DMS53 (cell line): ENCODE measurements at regions not wholly inside any gene's neighbourhood (a gene's known extent, or its start where the extent isn't known, plus 50 kb on each side); places are given as distances from the start of the nearest gene placed in this dataset.
"Not testable (repeated sequence)": the region's sequence is repeated elsewhere in the genome, so short reads cannot be mapped to it uniquely, and the experiment has no call there.

ENCODE experiments used
- DNase-seq: peaks from one replicate; lab custom pipeline; 2025; lab: John Stamatoyannopoulos, UW

DNA sequence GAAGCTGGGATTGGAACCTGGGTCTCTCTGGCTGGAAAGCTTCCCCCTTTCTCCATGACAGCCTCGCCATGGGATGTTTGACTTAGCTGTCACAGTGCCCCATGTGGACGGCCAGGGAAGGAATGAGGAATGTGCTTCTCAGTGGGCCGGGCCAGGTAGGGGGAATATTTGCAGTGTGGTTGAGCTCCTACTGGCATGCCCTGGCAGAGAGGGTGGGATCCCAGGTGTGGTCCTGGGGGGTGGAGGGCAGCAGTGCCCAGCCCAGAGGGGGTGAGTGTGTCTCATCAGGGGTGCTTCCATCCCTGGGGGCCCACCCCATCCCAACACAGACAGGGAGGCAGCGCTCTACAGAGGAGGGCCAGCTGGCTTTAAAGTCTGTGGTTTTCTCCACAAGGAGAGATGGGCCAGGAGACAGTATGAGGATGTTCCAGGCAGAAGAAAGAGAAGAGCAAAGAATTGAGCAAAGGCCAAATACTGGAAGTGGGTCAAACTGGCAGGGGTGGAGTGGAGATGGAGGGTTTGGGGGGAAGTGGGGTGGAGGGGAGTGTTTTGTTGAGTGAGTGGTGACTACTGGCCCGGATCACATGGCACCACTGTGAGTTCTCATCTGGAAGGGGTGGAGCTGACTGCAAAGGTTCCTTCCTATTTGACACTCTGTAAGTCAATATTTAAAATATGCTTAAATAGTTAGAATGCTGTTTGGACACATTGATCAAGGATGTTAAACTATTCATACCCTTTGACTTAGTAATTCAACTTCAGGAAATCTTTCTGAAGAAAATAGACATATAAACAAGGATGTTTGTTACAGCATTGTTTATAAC, 94.0 kb downstream of the MYCN start:
- DNase-seq, result peak; percentile 9

DNA sequence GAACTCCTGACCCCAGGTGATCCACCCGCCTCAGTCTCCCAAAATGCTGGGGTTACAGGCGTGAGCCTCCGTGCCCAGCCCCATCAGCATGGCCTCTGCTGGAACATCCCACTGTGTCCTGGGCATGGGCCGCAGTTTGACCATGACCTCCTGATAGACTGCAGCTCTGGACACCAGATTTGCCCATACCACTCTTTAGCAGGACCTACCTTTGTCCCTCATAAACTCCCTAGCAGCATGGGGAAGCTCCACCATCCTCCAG, 92.6 kb downstream of the MYCN start:
- no peak for DNase-seq

DNA sequence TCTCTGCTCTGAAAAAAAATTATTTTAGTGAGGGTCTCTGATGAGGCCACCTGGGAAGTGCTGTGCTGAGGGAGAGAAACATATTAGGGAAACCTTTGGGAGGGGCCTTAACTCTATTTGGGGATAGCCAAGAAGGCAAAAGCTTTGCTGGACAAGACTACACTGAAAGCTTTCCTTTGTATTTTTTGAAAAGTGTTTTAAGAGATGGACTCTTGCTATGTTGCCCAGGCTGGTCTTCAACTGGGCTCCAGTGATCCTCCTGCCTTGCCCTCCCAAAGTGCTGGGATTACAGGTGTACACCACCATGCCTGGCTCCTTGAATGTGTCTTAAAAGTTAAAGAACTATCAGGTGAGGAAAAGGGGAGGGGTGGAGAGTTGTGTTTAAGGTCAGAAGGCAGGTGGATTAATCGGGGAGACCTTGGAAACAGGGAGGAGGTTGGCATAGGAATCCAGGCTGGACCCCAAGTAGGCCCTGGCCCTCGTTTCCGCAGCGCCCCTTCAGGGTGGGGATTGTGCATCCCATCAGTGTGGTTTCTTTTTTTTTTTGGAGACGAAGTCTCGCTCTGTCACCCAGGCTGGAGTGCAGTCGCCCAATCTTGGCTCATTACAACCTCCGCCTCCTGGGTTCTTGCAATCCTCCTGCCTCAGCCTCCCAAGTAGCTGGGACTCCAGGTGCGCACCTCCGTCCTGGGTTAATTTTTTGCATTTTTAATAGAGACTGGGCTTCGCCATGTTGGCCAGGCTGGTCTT, 92.1 kb downstream of the MYCN start:
- DNase-seq, result no peak

DNA sequence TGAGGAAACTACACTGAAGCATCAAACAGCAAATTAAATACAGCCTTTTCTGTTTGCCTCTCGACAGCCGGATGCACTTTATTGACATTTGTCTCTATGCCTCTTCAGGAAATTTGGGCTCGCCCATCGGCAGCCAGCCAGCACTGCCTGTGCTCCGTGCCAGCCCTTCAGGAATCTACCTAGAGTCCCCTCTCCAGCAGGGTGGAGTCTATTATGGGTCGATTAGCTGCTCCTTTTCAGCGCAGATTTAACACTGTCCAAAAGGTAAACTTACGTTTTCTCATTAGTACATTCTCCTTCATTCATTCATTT, 91.5 kb downstream of the MYCN start:
- peak; percentile 82 for DNase-seq

DNA sequence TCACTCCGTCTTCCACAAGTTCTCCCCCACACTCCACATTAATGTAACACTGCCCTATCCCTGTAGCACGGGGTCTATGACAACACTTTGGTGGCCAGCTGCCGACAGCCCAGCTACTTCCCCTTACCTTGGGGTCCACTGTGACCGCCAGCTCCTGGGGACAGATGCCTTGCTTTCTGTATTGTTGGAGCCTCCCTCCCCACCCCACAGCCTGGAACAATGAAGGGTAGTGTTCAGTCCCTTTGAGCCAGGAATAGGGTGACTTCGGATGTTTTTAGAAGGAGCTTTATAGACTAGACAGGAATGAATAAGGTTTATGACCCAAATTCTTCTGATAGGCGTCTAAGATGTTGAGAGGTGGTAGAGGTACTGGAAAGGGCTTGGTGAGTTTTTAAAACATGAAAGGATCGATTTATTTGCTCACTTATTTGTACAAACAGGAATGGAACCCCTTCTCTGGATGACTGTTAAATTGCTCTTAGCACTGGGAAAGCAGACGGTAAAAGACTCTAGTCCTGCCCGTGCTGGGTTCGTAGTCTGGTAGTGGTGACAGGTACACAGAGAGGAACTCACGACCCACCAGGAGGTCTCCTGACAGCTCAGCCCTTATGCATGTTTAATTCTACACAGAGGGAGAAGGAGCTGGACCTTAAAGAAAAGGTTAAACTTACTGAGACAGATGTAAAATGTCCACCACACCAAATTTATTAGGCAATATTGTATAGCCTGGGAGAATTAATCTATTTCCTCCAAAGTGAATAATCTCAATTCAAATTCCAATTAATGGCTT, 90.9 kb downstream of the MYCN start:
- DNase-seq, result peak; percentile 40

DNA sequence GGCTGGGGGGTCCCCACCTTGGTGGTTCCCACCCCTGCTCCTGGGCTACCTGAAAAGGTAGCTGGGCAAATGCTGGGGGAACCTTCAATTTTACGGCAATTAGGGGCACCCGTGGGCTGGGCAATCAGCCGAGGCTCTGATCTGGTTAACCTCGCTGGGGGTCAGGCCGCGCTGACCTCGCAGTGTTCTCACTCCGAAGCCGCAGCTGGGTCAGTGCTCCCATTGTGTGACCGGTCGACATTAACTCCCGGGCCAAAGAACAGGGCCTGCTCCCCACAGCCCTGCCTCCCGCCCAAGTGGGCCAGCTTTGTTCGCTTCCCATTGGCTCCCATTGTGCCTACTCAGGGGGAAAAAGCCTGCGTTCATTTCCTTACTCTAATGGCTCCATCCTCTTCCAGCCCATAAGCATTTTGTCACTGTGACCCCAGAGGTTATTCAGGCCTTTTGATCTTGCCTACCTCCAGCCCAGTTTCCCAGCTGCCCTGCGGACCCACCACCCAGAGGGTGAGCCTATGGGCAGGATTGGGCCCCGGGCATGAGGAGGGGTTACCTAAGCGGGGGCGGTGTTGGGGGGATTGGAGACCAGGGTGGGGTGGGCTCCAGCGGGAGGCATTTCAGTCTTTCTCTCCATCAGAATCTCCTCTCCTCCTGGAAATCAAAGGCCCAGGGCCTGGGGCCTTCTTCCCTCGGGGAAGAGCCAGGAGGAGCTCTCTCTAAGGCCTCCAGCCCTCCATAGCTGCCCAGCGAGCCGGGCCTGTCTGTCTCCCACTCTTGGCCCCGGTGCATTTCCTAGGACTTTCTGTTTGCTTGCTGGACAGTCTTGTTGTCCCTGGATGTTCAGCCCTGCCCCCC, 90.1 kb downstream of the MYCN start:
- no peak for DNase-seq

DNA sequence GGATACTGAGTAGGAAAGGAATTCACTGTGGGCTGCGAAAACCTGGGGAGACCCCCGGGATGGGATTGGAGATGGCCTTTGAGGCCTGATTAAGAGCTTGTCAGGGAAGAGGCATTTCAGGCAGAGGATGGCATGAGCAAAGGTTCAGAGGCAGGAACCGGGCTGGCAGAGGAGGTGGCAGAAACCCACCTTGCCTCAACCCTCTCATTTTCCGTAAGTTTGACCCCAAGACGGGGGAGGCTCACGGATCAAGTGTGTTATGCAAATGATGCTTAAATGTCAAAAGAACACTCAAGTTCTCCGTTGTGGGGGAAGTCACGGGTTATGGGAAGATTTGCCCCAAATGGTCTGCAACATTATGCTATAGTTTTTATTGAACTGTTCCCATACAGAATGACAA, 88.3 kb downstream of the MYCN start:
- DNase-seq, result no peak

DNA sequence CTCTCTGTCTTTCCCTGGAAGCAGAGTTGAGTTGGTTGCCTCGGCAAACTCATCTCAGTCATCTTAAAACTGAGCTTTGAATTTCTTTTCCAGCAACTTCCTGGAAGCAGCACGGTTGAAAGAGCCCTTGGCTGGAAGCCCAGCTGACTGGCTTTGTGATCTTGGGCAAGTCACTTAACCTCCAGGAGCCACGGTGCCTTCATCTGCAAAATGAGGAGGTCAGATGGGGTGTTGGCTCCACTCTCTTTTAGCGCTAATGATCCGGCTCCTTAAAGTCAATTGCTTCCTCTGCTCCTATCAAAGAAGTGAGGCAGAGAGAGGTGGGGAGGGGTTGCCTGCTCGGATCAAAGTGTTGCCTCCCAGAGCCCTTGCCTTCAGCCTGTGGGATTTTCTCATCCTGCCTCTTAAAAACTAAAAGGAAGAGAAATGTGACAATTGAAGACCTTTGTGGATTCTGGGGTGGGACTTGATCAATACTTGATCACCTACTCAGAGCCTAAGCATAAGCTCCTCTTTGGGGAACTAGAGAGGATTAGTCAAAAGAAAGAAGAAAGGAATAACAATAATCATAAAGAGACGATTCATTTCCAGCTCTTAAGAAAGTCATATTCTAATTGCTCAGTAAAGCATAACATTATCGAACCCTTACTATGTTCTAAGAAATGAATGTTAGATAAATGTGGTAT, 86.6 kb downstream of the MYCN start:
- DNase-seq, result no peak

DNA sequence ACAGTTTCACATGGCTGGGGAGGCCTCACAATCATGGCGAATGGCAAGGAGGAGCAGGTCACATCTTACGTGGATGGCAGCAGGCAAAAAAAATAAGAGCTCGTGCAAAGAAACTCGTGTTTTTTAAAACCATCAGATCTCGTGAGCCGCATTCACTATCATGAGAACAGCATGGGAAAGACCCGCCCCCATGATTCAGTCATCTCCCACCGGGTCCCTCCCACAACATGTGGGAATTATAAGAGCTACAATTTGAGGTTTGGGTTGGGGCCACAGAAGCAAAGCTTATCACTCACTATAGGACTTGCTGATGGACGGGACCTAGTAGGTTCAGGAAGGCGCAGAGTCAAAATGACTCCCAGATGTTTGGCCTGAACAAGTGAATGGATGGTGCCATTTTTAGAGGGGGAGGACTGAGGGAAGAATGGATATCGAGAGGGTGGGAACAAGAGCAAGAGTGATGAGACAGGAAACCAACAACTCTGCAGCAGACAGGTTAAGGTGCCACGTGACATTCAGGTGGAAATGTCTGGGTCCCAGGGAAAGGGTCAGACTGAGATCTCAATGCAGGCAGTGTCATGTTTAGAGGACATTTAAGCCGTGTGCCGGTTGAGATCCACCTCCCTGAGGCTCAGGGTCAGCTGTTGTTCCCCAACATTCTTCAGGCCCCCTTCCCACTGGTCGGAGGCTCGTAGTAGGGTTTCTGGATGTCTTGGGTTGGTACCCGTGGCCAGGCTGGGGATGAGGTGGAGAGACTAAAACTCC, 85.7 kb downstream of the MYCN start:
- DNase-seq, result no peak

DNA sequence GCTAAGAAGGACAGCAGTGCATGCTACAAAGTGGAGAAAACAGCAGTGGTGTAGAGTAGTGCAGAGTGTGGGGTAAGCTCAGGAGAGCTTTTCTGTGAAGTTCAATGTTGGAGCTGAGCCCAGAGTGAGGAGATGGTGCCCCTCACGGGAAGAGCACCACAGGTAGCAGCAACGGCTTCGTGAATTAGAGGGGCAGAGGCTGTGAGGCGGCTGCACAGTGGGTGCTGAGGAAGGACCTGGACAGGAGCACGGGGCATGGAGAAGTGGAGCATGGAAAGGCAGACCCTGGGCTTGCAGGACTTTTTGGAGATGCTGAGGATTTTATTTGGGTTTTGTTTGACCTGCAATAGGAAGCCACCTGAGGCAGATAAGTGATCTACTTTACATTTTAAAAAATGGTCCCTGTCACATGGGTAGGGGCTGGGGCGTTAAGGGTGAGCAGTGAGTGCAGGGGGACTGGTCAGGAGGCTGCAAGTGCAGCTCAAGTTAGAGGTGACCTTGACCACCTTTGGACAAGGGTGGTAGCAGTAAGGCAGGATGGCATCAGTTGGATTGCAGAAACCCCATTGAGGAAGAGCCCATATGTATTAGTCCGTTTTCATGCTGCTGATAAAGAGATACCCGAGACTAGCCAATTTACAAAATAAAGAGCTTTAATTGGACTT, 85.0 kb downstream of the MYCN start:
- no peak for DNase-seq

DNA sequence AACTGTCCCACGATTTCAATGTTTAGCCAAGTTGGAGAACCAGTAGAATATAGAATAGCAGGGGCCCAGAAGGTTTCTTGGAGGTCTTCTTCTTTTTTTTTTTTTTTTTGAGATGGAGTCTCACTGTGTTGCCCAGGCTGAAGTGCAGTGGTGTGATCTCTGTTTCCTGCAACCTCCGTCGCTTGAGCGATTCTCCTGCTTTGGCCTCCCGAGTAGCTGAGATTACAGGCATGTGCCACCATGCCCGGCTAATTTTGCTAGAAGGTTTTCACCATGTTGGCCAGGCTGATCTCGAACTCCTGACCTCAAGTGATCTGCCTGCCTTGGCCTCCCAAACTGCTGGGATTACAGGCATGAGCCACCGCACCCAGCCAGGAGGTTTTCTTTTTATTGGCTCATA, 84.3 kb downstream of the MYCN start:
- DNase-seq, result not testable (repeated sequence)

DNA sequence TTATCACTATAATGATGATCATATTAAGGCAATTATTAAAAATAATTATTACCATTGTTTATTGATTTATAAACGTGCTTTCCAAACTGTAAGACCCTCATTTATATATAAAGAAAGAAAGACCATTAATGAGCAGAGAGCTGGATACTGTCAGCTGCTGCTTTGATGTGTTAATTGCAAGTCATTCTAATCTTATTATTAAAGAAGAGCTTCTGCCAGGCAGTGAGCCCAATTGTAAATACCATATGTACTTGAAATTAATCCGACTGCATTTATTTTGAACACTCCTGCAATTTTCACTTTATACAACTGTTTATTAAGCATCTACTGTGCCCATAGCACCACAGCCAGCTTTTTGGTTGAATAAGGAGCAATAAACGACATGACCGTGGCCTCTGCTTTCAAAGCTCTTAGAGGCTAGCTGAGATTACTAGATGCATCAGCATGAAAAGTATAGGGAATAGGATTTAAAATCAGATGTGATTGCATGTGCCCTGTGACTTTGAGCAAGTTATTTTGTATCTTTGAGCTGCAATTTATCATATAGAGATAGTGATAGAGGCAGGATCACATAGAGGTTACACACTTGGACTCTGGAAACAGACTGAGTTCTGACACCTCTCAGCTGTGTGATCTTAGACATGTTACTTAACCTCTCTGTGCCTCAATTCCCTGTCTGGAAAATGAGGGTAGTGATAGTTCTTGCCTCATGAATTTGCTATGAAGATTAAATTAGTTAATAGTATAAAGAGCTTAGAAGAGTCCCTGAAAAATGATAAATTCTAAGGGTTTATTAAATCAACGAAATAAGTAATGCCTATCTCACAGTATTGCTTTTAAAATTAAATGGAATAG, 83.4 kb downstream of the MYCN start:
- no peak for DNase-seq

DNA sequence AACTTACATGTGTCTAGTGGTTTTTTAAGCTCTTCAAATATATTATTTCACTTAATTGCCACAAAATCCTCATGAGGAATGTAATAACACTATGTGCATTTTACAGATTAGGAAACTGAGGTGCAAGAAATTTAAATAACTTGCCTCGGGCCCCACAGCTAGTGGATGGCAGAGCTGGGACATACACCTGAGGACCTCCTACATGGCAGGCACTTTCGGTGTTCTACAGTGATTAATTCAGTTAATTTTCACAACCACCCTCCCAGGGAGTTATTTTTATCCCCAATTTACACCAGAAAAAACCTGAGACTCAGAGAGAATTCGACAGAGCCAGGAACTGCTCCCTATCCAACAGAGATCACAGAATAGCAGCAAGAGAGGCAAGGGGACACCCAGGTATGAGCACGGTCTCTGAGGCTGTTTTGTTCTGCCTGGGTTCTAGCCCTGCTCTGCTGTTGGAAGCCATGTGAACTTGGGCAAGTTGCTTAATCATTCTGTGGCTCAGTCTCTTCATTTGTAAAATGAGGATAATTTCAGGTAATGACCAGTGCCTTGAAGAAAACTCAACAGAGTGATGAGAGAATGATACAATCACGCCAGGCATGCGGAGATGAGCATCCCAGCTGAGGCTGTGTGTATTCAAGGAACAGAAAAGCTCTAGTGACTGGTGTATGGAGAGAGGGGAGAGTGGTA, 82.3 kb downstream of the MYCN start:
- DNase-seq, result no peak

DNA sequence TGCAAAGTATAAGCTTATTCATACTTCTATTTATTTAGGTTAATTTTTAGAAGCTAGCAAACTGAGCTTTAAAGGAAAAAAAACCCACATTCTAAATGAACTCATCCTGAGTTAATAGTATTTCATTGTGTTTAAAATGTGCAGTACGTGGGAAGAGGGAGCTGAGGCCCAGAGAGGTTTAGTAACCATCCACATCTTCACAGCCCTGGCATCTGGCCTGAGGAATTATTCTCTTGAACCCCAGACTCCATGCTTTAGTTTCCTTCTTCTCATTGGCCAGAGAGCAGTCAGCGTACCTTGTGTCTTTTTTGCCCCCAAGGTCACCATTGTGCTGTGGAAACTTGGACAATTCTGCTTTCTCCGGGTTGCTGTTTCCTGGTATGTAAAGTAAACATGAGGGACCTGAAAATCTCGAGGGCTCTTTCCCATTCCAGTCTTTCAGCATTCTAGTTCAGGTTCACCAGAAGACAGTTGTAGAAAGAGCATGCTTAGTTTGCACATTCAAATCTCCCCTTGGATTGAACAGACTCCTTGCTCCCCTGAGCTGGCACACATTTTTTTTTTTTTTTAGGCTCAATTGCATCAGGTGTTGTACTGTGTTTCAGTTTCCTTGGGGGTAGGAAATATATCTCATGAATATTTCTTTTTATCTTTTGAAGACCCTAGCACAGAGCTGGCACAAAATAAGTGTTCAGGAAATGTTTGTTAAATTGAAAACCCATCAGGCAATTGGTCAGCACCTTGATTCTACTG, 81.4 kb downstream of the MYCN start:
- DNase-seq, result peak; percentile 72

DNA sequence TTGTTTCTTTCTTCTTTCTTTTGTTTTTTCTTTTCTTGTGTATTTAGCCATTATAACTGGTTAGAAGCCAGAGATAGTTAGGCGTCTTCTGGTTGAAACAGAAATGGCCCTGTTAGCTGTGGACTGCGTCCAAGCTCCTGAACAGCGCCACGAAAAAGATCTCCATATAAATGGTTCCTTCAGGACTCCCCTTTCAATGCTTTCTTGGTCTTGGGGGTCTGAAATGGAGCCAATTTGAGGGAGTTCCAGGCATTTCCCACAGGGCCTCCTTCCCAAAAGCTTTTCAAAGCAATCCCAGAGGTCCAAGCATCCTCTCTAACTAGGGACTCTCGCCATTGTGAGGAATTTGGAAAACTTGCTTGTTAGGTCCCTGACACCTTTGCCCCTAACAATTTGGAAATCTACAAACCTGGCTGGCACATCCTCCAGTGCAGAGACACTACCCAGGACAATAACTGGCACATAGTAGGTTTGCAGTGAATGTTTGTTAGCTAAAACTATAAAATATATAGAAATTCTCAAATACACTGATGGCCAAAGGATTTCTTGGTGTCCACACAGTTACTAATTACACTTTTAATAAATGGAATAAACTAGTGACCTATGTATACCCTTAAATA, 80.1 kb downstream of the MYCN start:
- no peak for DNase-seq

DNA sequence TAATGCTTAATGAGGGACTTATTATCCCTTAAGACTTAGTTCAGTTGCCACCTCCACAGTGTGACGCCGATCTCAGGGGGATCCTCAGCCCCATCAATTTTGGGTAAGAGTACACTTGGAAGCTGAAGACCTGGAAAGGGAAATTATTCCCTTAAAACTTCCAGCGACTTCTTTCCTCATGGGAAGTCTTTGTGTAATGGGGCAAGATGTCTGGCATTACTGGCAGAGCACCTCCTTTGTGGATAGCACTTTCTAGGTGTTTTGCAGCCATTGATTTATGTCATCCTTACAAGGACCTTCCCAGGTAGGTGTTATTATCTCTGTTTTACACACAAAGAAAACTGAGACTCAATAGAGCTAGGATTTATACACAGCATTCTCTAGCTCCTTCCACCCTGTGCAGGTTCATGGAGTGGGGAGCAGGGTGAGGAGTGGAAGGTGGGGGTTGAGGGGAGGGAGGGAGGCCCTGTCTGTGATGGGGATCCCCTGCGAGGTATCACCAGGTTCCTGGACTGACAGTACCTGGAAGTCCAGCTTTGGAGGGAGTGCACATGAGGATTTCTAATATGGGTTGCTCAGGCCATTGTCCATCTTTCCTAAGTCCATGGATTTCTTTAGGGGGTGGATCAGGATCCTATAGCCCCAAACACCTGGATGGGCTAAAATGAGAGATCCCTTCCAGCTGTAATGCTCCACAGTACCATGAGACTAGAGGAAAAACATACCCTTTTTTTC, 79.4 kb downstream of the MYCN start:
- DNase-seq, result no peak

DNA sequence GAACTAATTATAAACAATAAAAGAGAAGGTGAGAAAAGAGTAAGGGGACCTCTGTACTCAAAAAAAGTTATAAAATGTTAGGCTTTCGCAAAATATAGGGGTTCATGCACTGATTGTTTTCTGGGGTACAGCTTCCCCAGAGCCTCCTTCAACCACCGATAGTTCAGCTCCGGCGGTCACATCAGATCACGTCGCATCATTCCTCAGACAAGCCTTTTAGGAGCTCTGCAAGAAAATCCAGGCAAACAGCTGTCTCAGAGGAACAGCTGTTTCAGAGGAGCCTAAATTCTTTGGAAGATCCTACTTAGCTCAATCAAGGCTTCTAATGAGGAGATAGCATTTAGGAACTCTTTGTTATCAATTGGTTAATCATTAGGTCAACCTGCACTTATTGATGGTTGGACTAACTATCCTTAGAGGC, 78.7 kb downstream of the MYCN start:
- DNase-seq, result no peak
